ENCODE measurements at regions not wholly inside any gene's neighbourhood (a gene's known extent, or its start where the extent isn't known, plus 50 kb on each side); places are given as distances from the start of the nearest gene placed in this dataset.

GRCh38 chr5:7015586-7016256 lies 302.5 kb downstream of the TENT4A start:
- TF ChIP-seq CTCF (IDR thresholded peaks at IDR 0.05 in 4 of 5, conservative IDR thresholded peaks at IDR 0.05 in 1 of 5) = no peak
- TF ChIP-seq POLR2A (IDR thresholded peaks at IDR 0.05) = no peak

Measured in gastrocnemius medialis (tissue), 4 donors.